Central memory CD4-positive, alpha-beta T cell (primary cell): ENCODE measurements at regions not wholly inside any gene's neighbourhood (a gene's known extent, or its start where the extent isn't known, plus 50 kb on each side); places are given as distances from the start of the nearest gene placed in this dataset.

Experiments used
- DNase-seq: peaks from one replicate; pipeline ENCODE4 v3.0.0; 2022

DNA sequence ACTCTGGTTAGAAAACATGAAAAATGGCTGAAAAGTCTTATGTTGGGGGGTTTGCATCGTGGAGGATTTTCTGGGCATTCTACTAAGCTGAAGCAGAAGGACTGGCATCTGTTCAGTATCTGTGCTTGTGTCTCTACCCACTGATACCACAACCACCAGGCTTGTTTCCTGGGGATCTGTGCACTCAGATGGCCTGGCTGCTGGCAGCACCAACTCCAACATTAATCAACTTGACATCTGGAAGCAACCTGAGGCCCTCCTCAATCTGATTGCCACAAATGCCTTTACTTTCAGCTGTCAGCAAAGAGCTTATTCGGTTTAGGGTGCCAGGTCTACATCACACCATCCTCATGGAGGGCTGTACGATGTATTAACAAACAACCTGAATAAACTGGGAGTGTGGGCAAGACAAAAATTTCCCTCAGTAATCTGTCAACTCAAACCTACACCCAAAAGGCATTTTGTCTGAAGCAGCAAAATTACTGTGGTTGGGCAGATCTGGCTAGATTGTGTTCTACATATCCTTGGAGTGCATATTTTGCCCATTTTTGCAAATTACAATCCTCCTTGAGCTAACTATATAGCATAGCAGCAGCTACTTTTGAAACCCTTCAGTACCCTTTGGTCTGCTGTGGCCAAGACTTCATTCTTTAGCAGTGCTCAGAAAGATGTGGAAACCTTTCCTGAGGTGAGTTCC lies 74.6 kb downstream of the FOXD1 start:
- no peak for DNase-seq

DNA sequence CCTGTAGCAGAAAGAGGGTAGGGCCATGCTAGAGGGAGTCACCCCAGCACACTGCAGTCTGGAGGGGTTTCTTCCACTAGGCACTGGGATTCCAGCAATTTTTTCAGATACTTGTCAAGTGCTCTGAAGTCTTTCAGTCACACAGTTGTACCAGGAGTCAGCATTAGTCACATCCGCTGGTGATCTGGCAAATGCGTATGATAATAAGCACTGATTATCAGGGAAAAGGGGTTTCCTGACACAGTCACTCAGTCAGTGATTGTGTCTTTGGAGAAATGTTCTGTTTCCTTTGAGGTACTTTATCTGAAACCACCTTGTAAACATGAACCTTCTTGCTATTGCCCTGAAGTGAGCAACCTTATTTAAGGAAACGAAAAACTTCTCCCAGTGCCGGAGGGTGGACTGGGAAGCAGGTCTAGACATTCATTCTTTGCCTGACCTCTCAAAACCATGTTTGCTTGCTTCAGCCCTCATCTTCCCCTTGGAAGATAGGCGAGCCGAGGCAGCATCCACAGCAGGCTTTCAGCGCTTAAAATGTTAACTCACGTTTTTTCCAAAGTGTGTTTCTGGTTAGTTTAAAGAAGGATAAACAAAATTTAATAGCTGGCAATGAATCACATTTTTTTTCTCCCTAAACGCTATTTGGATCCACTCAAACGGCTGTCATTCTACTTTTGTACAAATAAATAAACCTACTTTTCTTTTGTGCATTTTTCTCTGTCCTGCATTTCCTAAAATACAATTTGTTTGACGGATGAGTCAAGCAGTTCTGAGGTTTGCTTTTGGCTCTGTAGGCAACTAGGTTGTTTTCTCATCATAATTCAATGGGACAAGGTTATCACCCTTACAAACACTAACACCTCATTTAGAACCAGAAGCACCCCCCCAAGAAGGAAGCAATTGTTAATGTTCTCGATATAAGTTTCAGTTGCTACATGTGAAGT lies 77.7 kb downstream of the FOXD1 start:
- DNase-seq = no peak

GRCh38 chr5:73370095-73370494 lies 78.5 kb downstream of the FOXD1 start:
- DNase-seq = no peak

DNA sequence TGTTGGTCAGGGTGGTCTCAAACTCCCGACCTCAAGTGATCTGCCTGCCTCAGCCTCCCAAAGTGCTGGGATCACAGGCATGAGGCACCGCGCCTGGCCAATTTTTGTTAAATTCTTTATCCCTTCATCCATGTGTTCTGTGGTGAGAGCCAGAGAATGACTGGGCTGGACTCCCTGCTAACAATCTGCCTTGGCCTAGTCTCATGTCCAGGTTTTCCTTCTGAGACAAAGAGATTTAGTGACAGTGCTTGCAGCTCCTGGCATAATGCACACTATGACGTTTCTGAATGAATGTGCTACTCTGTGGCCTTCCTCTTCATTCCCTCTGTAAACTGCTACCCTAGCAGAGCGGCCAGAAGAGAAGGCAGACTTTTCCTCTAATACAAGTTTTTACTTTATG lies 79.3 kb downstream of the FOXD1 start:
- DNase-seq = no peak

DNA sequence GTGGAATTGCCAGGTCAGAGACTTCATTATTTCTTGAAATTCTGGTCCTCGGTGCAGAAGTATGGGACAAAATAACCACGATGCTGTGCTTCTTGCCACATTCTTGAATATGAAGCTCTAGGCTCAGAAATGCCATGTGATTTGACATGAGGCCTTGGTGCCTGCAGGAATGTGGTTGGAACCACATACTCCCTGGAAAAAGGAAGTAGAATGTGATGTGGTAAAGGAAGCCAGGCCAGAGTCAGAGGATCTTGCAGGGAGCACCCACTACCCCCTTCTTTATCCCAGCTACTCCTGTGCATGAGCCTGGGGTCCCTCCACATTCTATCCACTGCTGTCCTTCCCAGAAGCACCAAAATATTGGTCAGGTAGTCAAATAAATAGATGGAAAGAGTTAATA lies 80.9 kb downstream of the FOXD1 start:
- no peak for DNase-seq

DNA sequence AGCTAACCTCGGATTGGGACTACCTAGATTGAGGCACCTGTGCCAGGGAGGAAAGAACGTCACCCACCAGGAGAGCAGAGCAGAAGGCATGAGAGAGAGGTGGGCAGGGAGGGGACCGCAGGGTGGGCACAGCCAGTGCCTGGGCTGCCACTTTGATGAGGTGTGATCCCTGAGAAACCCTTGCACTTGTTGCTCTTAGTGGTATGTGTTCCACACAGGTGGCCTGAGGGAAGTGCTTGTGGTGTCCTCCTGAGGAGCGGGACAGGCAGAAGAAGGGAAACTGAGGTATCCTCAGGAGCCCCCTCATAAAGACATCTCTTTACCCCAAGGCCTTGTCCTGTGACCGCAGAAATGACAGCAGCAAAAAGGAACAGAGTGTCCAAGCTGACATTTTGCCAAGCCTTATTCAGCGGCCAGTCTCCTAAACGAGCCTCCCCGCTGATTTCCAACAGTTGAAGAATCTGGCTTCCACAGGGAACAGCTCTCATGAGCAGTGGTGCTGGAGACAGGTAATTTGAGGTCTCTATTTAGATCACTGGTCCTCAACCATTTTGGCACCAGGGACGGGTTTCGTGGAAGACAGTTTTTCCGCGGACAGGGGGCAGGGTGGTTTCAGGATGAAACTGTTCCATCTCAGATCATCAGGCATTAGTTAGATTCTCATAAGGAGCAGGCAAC lies 82.4 kb downstream of the FOXD1 start:
- no peak for DNase-seq

GRCh38 chr5:73365301-73365853 lies 83.2 kb downstream of the FOXD1 start:
- DNase-seq = no peak

- no peak for DNase-seq
Observed at GRCh38 chr5:73363911-73364730, 84.5 kb downstream of the FOXD1 start.

- no peak for DNase-seq
Observed at GRCh38 chr5:73359395-73359794, 89.2 kb downstream of the FOXD1 start.

DNA sequence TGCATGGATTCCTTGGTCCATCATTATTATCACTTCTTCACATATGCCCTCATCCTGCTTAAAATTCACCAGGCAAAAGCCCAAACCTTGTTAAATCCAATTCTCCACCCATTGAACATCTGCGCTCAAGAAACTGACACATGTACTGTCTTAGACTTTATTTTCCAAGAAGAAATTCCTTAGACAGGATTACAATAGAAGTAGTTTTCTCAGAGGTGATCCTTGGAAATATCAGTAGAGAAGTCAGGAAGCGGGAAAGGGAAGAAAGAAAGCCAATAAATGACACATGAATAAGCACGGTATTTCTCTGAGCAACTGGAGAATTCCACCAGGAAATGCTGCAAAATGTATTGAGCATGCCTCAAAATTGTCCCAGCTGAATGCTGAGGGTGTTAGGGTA lies 90.2 kb downstream of the FOXD1 start:
- DNase-seq = no peak

GRCh38 chr5:73357576-73357975 lies 91.0 kb downstream of the FOXD1 start:
- no peak for DNase-seq

- no peak for DNase-seq
Observed at GRCh38 chr5:73355108-73355507, 93.5 kb downstream of the FOXD1 start.

- DNase-seq = no peak
Observed at GRCh38 chr5:73354406-73354805, 94.2 kb downstream of the FOXD1 start.

DNA sequence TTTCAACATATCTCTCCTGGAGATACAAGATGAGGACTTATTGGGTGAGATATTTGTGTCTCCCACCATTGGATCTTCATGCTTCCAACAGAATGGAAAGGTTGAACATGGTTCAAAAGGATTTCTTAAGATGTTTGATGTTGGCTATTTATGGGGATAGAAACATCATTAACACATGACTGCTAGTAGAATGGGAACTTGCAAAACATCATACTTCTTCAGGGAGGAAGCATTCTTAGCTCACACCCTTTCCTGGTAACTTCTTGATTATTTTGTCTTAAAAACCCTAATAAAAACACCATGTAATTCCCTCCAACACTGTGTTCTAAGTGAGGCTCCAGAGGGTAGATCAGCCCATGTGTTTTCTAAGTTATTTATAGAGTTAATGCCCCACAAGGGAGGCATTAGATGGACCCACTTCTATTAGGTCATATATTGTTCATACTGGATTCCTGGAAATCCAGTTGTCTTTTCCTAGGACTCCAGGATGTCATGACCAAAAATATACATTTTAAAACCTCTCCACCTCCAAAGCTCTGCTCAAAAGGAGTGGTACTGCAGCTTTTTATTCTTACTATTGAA lies 95.8 kb downstream of the FOXD1 start:
- no peak for DNase-seq

DNA sequence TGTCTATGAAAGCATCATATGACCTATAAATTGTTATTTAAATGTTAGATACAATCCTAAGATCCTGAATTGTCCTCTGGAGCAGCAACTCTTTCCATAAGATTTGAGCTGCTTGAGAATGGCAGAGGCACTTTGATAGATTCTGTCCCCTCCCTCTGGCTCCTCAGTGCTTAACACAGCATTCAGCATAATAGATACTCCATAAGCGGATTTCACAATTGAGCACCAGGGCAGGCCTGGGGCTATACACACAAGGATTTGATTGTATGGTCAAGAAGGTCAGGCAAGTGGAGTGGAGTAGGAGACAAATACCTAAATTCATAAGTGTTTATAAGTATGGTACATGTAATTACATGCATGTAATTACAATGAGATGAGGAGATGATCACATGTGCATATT lies 96.3 kb downstream of the FOXD1 start:
- DNase-seq = no peak

DNA sequence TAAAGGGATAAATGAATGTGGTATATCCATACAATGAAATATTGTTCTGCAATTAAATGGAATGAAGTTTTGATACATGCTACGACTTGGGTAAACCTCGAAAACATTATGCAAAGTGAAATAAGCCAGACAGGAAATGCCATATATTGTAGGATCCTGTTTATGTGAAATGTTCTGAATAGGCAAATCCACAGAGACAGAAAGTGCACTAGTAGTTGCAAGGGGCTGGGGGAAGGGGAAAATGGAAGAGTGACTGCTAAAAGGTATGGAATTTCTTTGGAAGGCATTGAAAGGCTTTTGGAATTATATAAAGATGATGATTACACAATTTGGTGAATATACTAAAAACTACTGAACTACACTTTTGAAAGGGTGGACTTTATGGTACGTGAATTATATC lies 97.0 kb downstream of the FOXD1 start:
- DNase-seq = no peak

DNA sequence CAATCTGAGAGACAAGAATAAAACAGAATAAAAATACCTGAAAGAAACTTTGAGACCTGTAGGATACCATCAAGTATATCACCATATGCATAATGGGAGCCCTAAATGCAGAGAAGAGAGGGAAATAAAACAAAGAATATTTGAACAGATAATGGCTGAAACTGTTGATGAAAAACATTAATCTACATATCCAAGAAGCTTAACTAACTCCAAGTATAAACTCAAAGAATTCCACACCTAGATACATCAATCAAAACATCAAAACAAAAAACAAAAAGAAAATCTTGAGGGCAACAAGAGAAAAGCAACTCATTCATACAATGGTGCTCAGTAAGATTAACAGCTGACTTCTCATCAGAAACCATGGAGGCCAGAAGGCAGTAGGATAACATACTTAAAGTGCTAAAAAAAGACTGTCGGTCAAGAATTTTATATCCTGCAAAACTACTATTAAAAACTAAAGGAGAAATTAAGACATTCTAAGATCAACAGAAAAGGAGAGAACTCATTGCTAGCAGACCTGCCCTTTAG lies 101.6 kb downstream of the FOXD1 start:
- DNase-seq = no peak

DNA sequence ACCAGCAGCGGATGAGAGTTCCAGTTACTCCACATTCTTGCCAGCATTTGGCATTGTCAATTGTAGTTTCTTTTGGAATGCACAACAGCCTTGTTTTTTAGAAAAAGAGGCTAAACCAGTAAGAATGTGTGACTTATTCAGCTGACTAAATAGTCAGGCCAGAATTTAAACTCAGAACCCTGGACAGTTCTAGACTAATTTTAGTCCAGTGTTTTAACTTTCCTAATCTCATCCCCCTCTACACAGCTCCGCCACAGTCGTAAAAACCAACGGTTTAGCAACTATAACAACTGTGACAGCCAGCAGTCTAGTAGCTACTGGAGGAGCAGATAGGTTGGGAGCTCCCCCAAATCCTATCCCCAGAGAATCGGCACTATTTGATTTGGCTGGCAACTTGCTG lies 103.7 kb downstream of the FOXD1 start:
- DNase-seq = no peak

DNA sequence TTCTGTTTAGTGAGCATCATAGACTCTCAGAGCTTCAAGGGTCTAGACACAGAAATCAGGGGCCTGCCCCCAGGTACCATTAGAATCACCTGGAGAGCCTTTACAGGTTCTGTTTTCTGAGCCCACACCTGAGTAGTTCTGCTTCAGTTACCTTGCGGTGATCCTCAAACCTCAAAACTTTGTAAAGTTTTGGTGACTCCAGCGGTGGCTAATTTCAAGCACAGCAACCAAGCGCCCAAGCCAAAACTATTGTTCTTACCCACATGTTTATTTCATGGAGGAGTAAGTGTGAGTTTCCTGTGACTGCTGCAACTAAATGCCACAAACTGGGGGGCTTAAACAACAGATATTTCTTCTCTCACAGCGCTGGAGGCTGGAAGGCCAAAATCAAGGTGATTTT lies 108.9 kb downstream of the FOXD1 start:
- no peak for DNase-seq

- DNase-seq = no peak
Observed at GRCh38 chr5:73339051-73339575, 109.5 kb downstream of the FOXD1 start.

- no peak for DNase-seq
Observed at GRCh38 chr5:73338256-73339050, 110.1 kb downstream of the FOXD1 start.
